ENCODE measurements at regions not wholly inside any gene's neighbourhood (a gene's known extent, or its start where the extent isn't known, plus 50 kb on each side); places are given as distances from the start of the nearest gene placed in this dataset.

GRCh38 chr18:41621177-41621576 is 333.9 kb upstream of the PIK3C3 start:
- no peak for DNase-seq (ENCODE audit: low spot score)

GRCh38 chr18:41618147-41618546 is 336.9 kb upstream of the PIK3C3 start:
- DNase-seq (ENCODE audit: low spot score), result no peak

GRCh38 chr18:41617647-41618046 is 337.4 kb upstream of the PIK3C3 start:
- DNase-seq (ENCODE audit: low spot score), result no peak

GRCh38 chr18:41613003-41613609 is 341.9 kb upstream of the PIK3C3 start:
- no peak for DNase-seq (ENCODE audit: low spot score)

- no peak for DNase-seq (ENCODE audit: low spot score)
These were observed 350.1 kb upstream of the PIK3C3 start for GRCh38 chr18:41604964-41605363.

- no peak for DNase-seq (ENCODE audit: low spot score)
These were observed 353.0 kb upstream of the PIK3C3 start for GRCh38 chr18:41602034-41602433.

GRCh38 chr18:41600693-41601391 is 354.2 kb upstream of the PIK3C3 start:
- DNase-seq (ENCODE audit: low spot score), result no peak

- no peak for DNase-seq (ENCODE audit: low spot score)
These were observed 355.6 kb upstream of the PIK3C3 start for GRCh38 chr18:41599466-41599865.

GRCh38 chr18:41594582-41594981 is 360.5 kb upstream of the PIK3C3 start:
- DNase-seq (ENCODE audit: low spot score), result no peak

GRCh38 chr18:41593171-41593675 is 361.8 kb upstream of the PIK3C3 start:
- no peak for DNase-seq (ENCODE audit: low spot score)

- no peak for DNase-seq (ENCODE audit: low spot score)
These were observed 367.1 kb upstream of the PIK3C3 start for GRCh38 chr18:41587976-41588375.

GRCh38 chr18:41585512-41585911 is 369.5 kb upstream of the PIK3C3 start:
- DNase-seq (ENCODE audit: low spot score), result no peak

GRCh38 chr18:41579185-41579584 is 375.8 kb upstream of the PIK3C3 start:
- DNase-seq (ENCODE audit: low spot score), result no peak

- no peak for DNase-seq (ENCODE audit: low spot score)
These were observed 377.5 kb upstream of the PIK3C3 start for GRCh38 chr18:41577529-41577928.

GRCh38 chr18:41576643-41577042 is 378.4 kb upstream of the PIK3C3 start:
- DNase-seq (ENCODE audit: low spot score), result no peak

GRCh38 chr18:41569867-41570266 is 385.2 kb upstream of the PIK3C3 start:
- DNase-seq (ENCODE audit: low spot score), result no peak

GRCh38 chr18:41561961-41562360 is 393.1 kb upstream of the PIK3C3 start:
- DNase-seq (ENCODE audit: low spot score), result no peak

- DNase-seq (ENCODE audit: low spot score), result no peak
These were observed 396.3 kb upstream of the PIK3C3 start for GRCh38 chr18:41558715-41559114.

GRCh38 chr18:41553716-41554115 is 401.3 kb upstream of the PIK3C3 start:
- no peak for DNase-seq (ENCODE audit: low spot score)

- DNase-seq (ENCODE audit: low spot score), result no peak
These were observed 406.3 kb upstream of the PIK3C3 start for GRCh38 chr18:41548521-41549260.

- DNase-seq (ENCODE audit: low spot score), result no peak
These were observed 409.7 kb upstream of the PIK3C3 start for GRCh38 chr18:41545091-41545888.

- no peak for DNase-seq (ENCODE audit: low spot score)
These were observed 411.2 kb upstream of the PIK3C3 start for GRCh38 chr18:41543815-41544214.

Data from HuH-7.5 (cell line).